Spleen (tissue), 7 donors: ENCODE measurements at regions not wholly inside any gene's neighbourhood (a gene's known extent, or its start where the extent isn't known, plus 50 kb on each side); places are given as distances from the start of the nearest gene placed in this dataset.

ENCODE experiments used
- CTCF ChIP-seq, 11 experiments: fragments of 200-600 bp in 7 of 11; fragments of 450-650 bp in 4 of 11; sonication (generic) in 4 of 11; IDR thresholded peaks in 8 of 11; conservative IDR thresholded peaks in 3 of 11; 1 replicate in 7 of 11; 2 replicates in 4 of 11; pipeline versions ENCODE4 v1.4.0 to v1.8.0; 2016 to 2021; ENCODE audit warnings: antibody characterized with exemption in 11 of 11, inconsistent platforms in 4 of 11, mild to moderate bottlenecking in 1 of 11
- POLR2A ChIP-seq, 3 donors: fragments of 450-650 bp; IDR thresholded peaks; one replicate each; pipeline ENCODE4 v1.5.1; 2017; ENCODE audit warnings: antibody characterized with exemption in 3 of 3, mild to moderate bottlenecking in 1 of 3
- POLR2AphosphoS5 ChIP-seq, 3 donors: sonication (generic); formaldehyde crosslinking; IDR thresholded peaks; one replicate each; pipeline ENCODE4 v1.5.1; 2017; ENCODE audit warnings: antibody characterized with exemption in 3 of 3
- donor health status: DM: no; HTN: no; CAD: no; lungs with moderate emphysema.
- donor health status: DM: no; HTN: no; CAD: no.
- donor health status: DM: no; HTN: no; CAD: no.

GRCh38 chr1:219358080-219358479 lies 184.4 kb downstream of the LYPLAL1 start:
- TF ChIP-seq CTCF (IDR thresholded peaks at IDR 0.05 in 8 of 11, conservative IDR thresholded peaks at IDR 0.05 in 3 of 11) = no peak
- TF ChIP-seq POLR2A (IDR thresholded peaks at IDR 0.05) = no peak
- no peak for TF ChIP-seq POLR2AphosphoS5 (IDR thresholded peaks at IDR 0.05)
